Smooth muscle cell (in vitro differentiated cells): ENCODE measurements at regions not wholly inside any gene's neighbourhood (a gene's known extent, or its start where the extent isn't known, plus 50 kb on each side); places are given as distances from the start of the nearest gene placed in this dataset.

Source experiments
- DNase-seq: peaks from one replicate; lab custom pipeline; 2025; ENCODE audit not compliant: unreplicated experiment; lab: John Stamatoyannopoulos, UW
- H2AFZ ChIP-seq: fragments of 200-600 bp; sonication (generic); 2 replicates; pipeline ENCODE4 v1.6.0; 2016; ENCODE audit warnings: antibody characterized with exemption, low read depth, mild to moderate bottlenecking
- H3F3A ChIP-seq: fragments of 200-600 bp; sonication (generic); 2 replicates; pipeline ENCODE4 v1.6.0; 2017; ENCODE audit warnings: antibody characterized with exemption, low read depth
- H3K27ac ChIP-seq: fragments of 200-600 bp; sonication (generic); 2 replicates; pipeline ENCODE4 v1.5.1; 2016; ENCODE audit warnings: low read depth, mild to moderate bottlenecking
- H3K27me3 ChIP-seq: fragments of 200-600 bp; sonication (generic); 2 replicates; pipeline ENCODE4 v1.6.1; 2016; ENCODE audit warnings: low read depth, mild to moderate bottlenecking
- H3K36me3 ChIP-seq: fragments of 200-600 bp; sonication (generic); 2 replicates; pipeline ENCODE4 v1.5.1; 2016; ENCODE audit warnings: low read depth
- H3K4me1 ChIP-seq: fragments of 200-600 bp; sonication (generic); 2 replicates; pipeline ENCODE4 v1.5.1; 2016; ENCODE audit warnings: low read depth
- H3K4me2 ChIP-seq: fragments of 200-600 bp; sonication (generic); 2 replicates; pipeline ENCODE4 v1.6.0; 2016; ENCODE audit warnings: mild to moderate bottlenecking
- H3K4me3 ChIP-seq: fragments of 200-600 bp; sonication (generic); 2 replicates; pipeline ENCODE4 v1.5.1; 2016; ENCODE audit warnings: mild to moderate bottlenecking
- H3K79me2 ChIP-seq: fragments of 200-600 bp; sonication (generic); 2 replicates; pipeline ENCODE4 v1.6.0; 2016; ENCODE audit warnings: low read depth, mild to moderate bottlenecking
- H3K9ac ChIP-seq: fragments of 200-600 bp; sonication (generic); 2 replicates; pipeline ENCODE4 v1.6.0; 2016; ENCODE audit warnings: low read depth
- H3K9me3 ChIP-seq: fragments of 200-600 bp; sonication (generic); replicated peaks from 2 replicates; pipeline ENCODE4 v1.5.1; 2016; ENCODE audit warnings: low read depth
- H4K20me1 ChIP-seq: fragments of 200-600 bp; sonication (generic); 2 replicates; pipeline ENCODE4 v1.6.0; 2016; ENCODE audit warnings: low read depth
- CTCF ChIP-seq: fragments of 200-600 bp; sonication (generic); IDR thresholded peaks from 2 replicates; pipeline ENCODE4 v1.5.1; 2017; ENCODE audit warnings: borderline replicate concordance, mild to moderate bottlenecking, antibody characterized with exemption; ENCODE audit not compliant: insufficient read depth, poor library complexity, severe bottlenecking
- WGBS: methylation state at CpG from one replicate; pipeline ENCODE4 v1.1.7; 2016; ENCODE audit warnings: low lambda C conversion rate; 5-methylcytosine and 5-hydroxymethylcytosine counted together

- no peak overlapping the region for H3K4me3 ChIP-seq
Observed at GRCh38 chr13:81058211-81058915, 717.4 kb upstream of the SPRY2 start.

GRCh38 chr13:81051873-81052272 lies 710.9 kb upstream of the SPRY2 start:
- no peaks in the 10 kb centered on the region for H3F3A ChIP-seq
- H3K4me2 ChIP-seq: no peak overlapping the region
- H3K36me3 ChIP-seq: no peaks in the 10 kb centered on the region
- H3K27ac ChIP-seq: no peak overlapping the region
- H3K9ac ChIP-seq: no peak overlapping the region
- H2AFZ ChIP-seq: no peak overlapping the region
- H3K27me3 ChIP-seq: no peaks in the 10 kb centered on the region
- no peak overlapping the region for H3K4me3 ChIP-seq
- no peaks in the 10 kb centered on the region for H4K20me1 ChIP-seq
- no peak for DNase-seq
- no peaks in the 10 kb centered on the region for H3K4me1 ChIP-seq
- H3K9me3 ChIP-seq: no peaks in the 10 kb centered on the region
- TF ChIP-seq CTCF: no peak
- H3K79me2 ChIP-seq: no peaks in the 10 kb centered on the region

More at GRCh38 chr13:81058211-81058915, 717.4 kb upstream of the SPRY2 start:
- DNase-seq: no peak
- no peaks in the 10 kb centered on the region for H4K20me1 ChIP-seq
- H3K4me2 ChIP-seq: no peak overlapping the region
- H3K9ac ChIP-seq: no peak overlapping the region
- no peaks in the 10 kb centered on the region for H3F3A ChIP-seq
- H3K9me3 ChIP-seq: no peaks in the 10 kb centered on the region
- H2AFZ ChIP-seq: no peak overlapping the region
- H3K27ac ChIP-seq: no peak overlapping the region
- no peaks in the 10 kb centered on the region for H3K4me1 ChIP-seq
- 87% methylated on average over 3 of the region's 3 CpGs for WGBS
- no peaks in the 10 kb centered on the region for H3K79me2 ChIP-seq
- TF ChIP-seq CTCF: no peak
- no peaks in the 10 kb centered on the region for H3K36me3 ChIP-seq
- no peaks in the 10 kb centered on the region for H3K27me3 ChIP-seq

- Histone ChIP-seq H3F3A (no peaks in the 10 kb centered on the region), H3K4me2 (no peak overlapping the region), H3K4me3 (no peak overlapping the region), H2AFZ (no peak overlapping the region), H3K4me1 (no peaks in the 10 kb centered on the region), H3K9me3 (no peaks in the 10 kb centered on the region), H3K9ac (no peak overlapping the region), H3K27me3 (no peaks in the 10 kb centered on the region), H3K79me2 (no peaks in the 10 kb centered on the region), H3K27ac (no peak overlapping the region), H3K36me3 (no peaks in the 10 kb centered on the region), H4K20me1 (no peaks in the 10 kb centered on the region)
- no peak for TF ChIP-seq CTCF
- DNase-seq: no peak
- 84% methylated on average over 7 of the region's 7 CpGs for WGBS
Observed at GRCh38 chr13:81048026-81048461, 707.1 kb upstream of the SPRY2 start.

- Histone ChIP-seq H3K4me1 (no peaks in the 10 kb centered on the region), H3K9me3 (no peaks in the 10 kb centered on the region), H3K4me3 (no peak overlapping the region), H3K9ac (no peak overlapping the region), H3F3A (no peaks in the 10 kb centered on the region), H2AFZ (no peak overlapping the region), H3K79me2 (no peaks in the 10 kb centered on the region), H3K27me3 (no peaks in the 10 kb centered on the region), H3K27ac (no peak overlapping the region), H4K20me1 (no peaks in the 10 kb centered on the region), H3K36me3 (no peaks in the 10 kb centered on the region), H3K4me2 (no peak overlapping the region)
- DNase-seq: no peak
- 82% methylated on average over 1 of the region's 1 CpG for WGBS
- TF ChIP-seq CTCF: no peak
Observed at GRCh38 chr13:81041761-81042160, 700.8 kb upstream of the SPRY2 start.
